H1 (cell line): ENCODE measurements at regions not wholly inside any gene's neighbourhood (a gene's known extent, or its start where the extent isn't known, plus 50 kb on each side); places are given as distances from the start of the nearest gene placed in this dataset.

ENCODE experiments used
- CTCF ChIA-PET: fragments of 300-600 bp; sonication (Branson Sonifier 250); formaldehyde crosslinking; loops from one replicate; lab custom pipeline; 2021; ENCODE audit not compliant: partially characterized antibody; lab: Charles Lee
- POLR2A ChIA-PET: fragments of 300-600 bp; sonication (Branson Sonifier 250); formaldehyde crosslinking; loops from one replicate; lab custom pipeline; 2021; ENCODE audit warnings: inconsistent platforms; ENCODE audit not compliant: partially characterized antibody; lab: Charles Lee
- DNase-seq, 2 experiments: peaks; one replicate each; pipeline versions ENCODE4 v3.0.0 to v3.0.0-alpha.2; 2010 to 2022; ENCODE audit warnings: low spot score in 2 of 2, low read depth in 1 of 2, mixed read lengths in 1 of 2
- FAIRE-seq: peaks from 2 replicates; lab custom pipeline; 2011; peaks lifted over from hg19 to GRCh38; lab: Jason Lieb, UNC
- H2AFZ ChIP-seq: 2 replicates; pipeline ENCODE4 v1.8.1; 2012; ENCODE audit warnings: low read length, inconsistent platforms
- H2AK5ac ChIP-seq: 2 replicates; pipeline ENCODE4 v1.6.1; 2013; ENCODE audit warnings: low read depth, low read length
- H2BK120ac ChIP-seq: replicated peaks from 2 replicates; pipeline ENCODE3; 2013; ENCODE audit warnings: low read depth, low read length, inconsistent platforms
- H2BK12ac ChIP-seq: 2 replicates; pipeline ENCODE4 v1.6.1; 2013; ENCODE audit warnings: low read depth, low read length
- H2BK15ac ChIP-seq: 2 replicates; pipeline ENCODE4 v1.6.1; 2013; ENCODE audit warnings: low read length
- H2BK20ac ChIP-seq: 2 replicates; pipeline ENCODE4 v1.6.1; 2013; ENCODE audit warnings: low read length
- H2BK5ac ChIP-seq: 2 replicates; pipeline ENCODE4 v1.6.1; 2013; ENCODE audit warnings: low read depth, low read length
- H3K14ac ChIP-seq: 2 replicates; pipeline ENCODE4 v1.6.1; 2013; ENCODE audit warnings: inconsistent platforms; ENCODE audit not compliant: insufficient read length
- H3K18ac ChIP-seq: 2 replicates; pipeline ENCODE4 v1.6.1; 2013; ENCODE audit warnings: low read length; ENCODE audit errors: extremely low read depth
- H3K23ac ChIP-seq: 2 replicates; pipeline ENCODE4 v1.6.1; 2013; ENCODE audit warnings: inconsistent platforms; ENCODE audit not compliant: insufficient read length
- H3K23me2 ChIP-seq: 2 replicates; pipeline ENCODE4 v1.6.1; 2013; ENCODE audit warnings: low read depth, low read length
- H3K27ac ChIP-seq: 2 replicates; pipeline ENCODE4 v1.6.1; 2011; ENCODE audit warnings: low read depth, low read length, inconsistent platforms
- H3K27me3 ChIP-seq, 4 experiments: replicated peaks in 1 of 4; 1 replicate in 1 of 4; 2 replicates in 3 of 4; pipeline versions ENCODE4 v1.6.1 to v1.8.1; 2011 to 2013; ENCODE audit warnings: low read length in 3 of 4, mild to moderate bottlenecking in 3 of 4, inconsistent platforms in 2 of 4, mixed read lengths in 2 of 4, moderate library complexity in 1 of 4; ENCODE audit not compliant: control insufficient read depth in 3 of 4, insufficient read depth in 3 of 4; ENCODE audit errors: extremely low read depth in 1 of 4
- H3K36me3 ChIP-seq, 4 experiments: 2 replicates each; pipeline versions ENCODE4 v1.6.1 to v1.8.1; 2011 to 2013; ENCODE audit warnings: mild to moderate bottlenecking in 4 of 4, low read length in 3 of 4, moderate library complexity in 2 of 4, control low read depth in 1 of 4, inconsistent platforms in 1 of 4; ENCODE audit not compliant: insufficient read depth in 4 of 4, control insufficient read depth in 2 of 4
- H3K4ac ChIP-seq: replicated peaks from 2 replicates; pipeline ENCODE3; 2013; ENCODE audit warnings: low read length, low read depth, mixed read lengths, inconsistent platforms; ENCODE audit not compliant: insufficient read length
- H3K4me1 ChIP-seq, 4 experiments: replicated peaks in 1 of 4; 1 replicate in 1 of 4; 2 replicates in 3 of 4; pipeline versions ENCODE4 v1.6.1 to v1.8.1; 2011 to 2013; ENCODE audit warnings: low read length in 3 of 4, inconsistent platforms in 2 of 4, mixed read lengths in 1 of 4; ENCODE audit not compliant: insufficient read depth in 4 of 4, control insufficient read depth in 3 of 4
- H3K4me2 ChIP-seq, 2 experiments: 2 replicates each; pipeline versions ENCODE4 v1.6.1 to v1.8.1; 2011 to 2013; ENCODE audit warnings: low read depth in 2 of 2, low read length in 2 of 2, control low read depth in 1 of 2, inconsistent platforms in 1 of 2, mild to moderate bottlenecking in 1 of 2; ENCODE audit not compliant: insufficient read depth in 1 of 2
- H3K4me3 ChIP-seq, 4 experiments: fragments of 200-600, 300-600 bp in 1 of 4; sonication (generic), shearing (Covaris generic), sonication (Bioruptor Twin) in 1 of 4; 2 replicates each; pipeline versions ENCODE4 v1.5.1 to v1.8.1; 2011 to 2016; ENCODE audit warnings: low read length in 4 of 4, low read depth in 3 of 4, control low read depth in 2 of 4, inconsistent platforms in 2 of 4, mild to moderate bottlenecking in 2 of 4, mixed read lengths in 1 of 4, moderate library complexity in 1 of 4; ENCODE audit not compliant: insufficient read depth in 2 of 4; ENCODE audit errors: extremely low read depth in 1 of 4
- H3K56ac ChIP-seq: replicated peaks from 2 replicates; pipeline ENCODE3; 2013; ENCODE audit warnings: low read depth, mild to moderate bottlenecking, mixed read lengths, low read length, inconsistent platforms; ENCODE audit not compliant: insufficient read length
- H3K79me1 ChIP-seq: 2 replicates; pipeline ENCODE4 v1.6.1; 2013; ENCODE audit warnings: low read depth, low read length, control low read depth
- H3K79me2 ChIP-seq, 2 experiments: 2 replicates each; pipeline versions ENCODE4 v1.6.1 to v1.8.1; 2012 to 2013; ENCODE audit warnings: low read length in 2 of 2, mild to moderate bottlenecking in 2 of 2, inconsistent platforms in 1 of 2; ENCODE audit not compliant: insufficient read depth in 2 of 2, control insufficient read depth in 1 of 2
- H3K9ac ChIP-seq, 4 experiments: replicated peaks in 1 of 4; 1 replicate in 1 of 4; 2 replicates in 3 of 4; pipeline versions ENCODE4 v1.6.1 to v1.8.1; 2011 to 2013; ENCODE audit warnings: low read depth in 3 of 4, low read length in 3 of 4, control low read depth in 2 of 4, mild to moderate bottlenecking in 2 of 4, moderate library complexity in 2 of 4, inconsistent platforms in 1 of 4; ENCODE audit errors: extremely low read depth in 1 of 4
- H3K9me3 ChIP-seq, 2 experiments: 2 replicates each; pipeline versions ENCODE4 v1.6.1 to v1.8.1; 2012 to 2013; ENCODE audit warnings: mild to moderate bottlenecking in 2 of 2, moderate library complexity in 2 of 2, control low read depth in 1 of 2, inconsistent platforms in 1 of 2, low read depth in 1 of 2, low read length in 1 of 2, mixed read lengths in 1 of 2; ENCODE audit not compliant: insufficient read depth in 2 of 2
- H4K20me1 ChIP-seq, 2 experiments: replicated peaks in 1 of 2; 2 replicates each; pipeline versions ENCODE3 to v1.8.1; 2011 to 2013; ENCODE audit warnings: inconsistent platforms in 2 of 2, low read length in 2 of 2, mild to moderate bottlenecking in 1 of 2; ENCODE audit not compliant: insufficient read depth in 2 of 2, control insufficient read depth in 1 of 2
- H4K5ac ChIP-seq: 2 replicates; pipeline ENCODE4 v1.6.1; 2013; ENCODE audit warnings: low read length, low read depth, mixed read lengths, inconsistent platforms; ENCODE audit not compliant: insufficient read length
- H4K8ac ChIP-seq: 2 replicates; pipeline ENCODE4 v1.8.0; 2013; ENCODE audit warnings: mild to moderate bottlenecking, moderate library complexity, low read length, inconsistent platforms; ENCODE audit not compliant: insufficient read depth; ENCODE audit errors: extremely low read depth
- H4K91ac ChIP-seq: replicated peaks from 2 replicates; pipeline ENCODE3; 2013; ENCODE audit warnings: low read length, mixed read lengths, inconsistent platforms; ENCODE audit not compliant: insufficient read length
- ASH2L ChIP-seq: fragments of 200-600, 300-600 bp; sonication (generic); IDR thresholded peaks from one replicate; pipeline ENCODE4 v1.7.1; 2017; ENCODE audit warnings: low read length
- BRCA1 ChIP-seq: IDR thresholded peaks from 2 replicates; pipeline ENCODE4 v1.6.1; 2012; ENCODE audit warnings: low read depth, low read length, improper control_type of control experiment
- CHD1 ChIP-seq: IDR thresholded peaks from 2 replicates; pipeline ENCODE4 v1.6.1; 2012; ENCODE audit warnings: low read depth, low read length, improper control_type of control experiment
- EGR1 ChIP-seq: IDR thresholded peaks from 2 replicates; pipeline ENCODE4 v1.6.1; 2011; ENCODE audit warnings: low read depth, low read length, borderline replicate concordance
- HDAC2 ChIP-seq, 2 experiments: fragments of 300-600 bp in 1 of 2; sonication (generic) in 1 of 2; IDR thresholded peaks; 2 replicates each; pipeline ENCODE4 v1.6.1; 2011 to 2012; ENCODE audit warnings: low read depth in 2 of 2, low read length in 2 of 2, mild to moderate bottlenecking in 2 of 2, moderate library complexity in 2 of 2, borderline replicate concordance in 1 of 2, inconsistent platforms in 1 of 2
- KDM4A ChIP-seq: IDR thresholded peaks from one replicate; pipeline ENCODE4 v1.7.1; 2012; ENCODE audit warnings: low read depth, mild to moderate bottlenecking, moderate library complexity, low read length, inconsistent platforms; ENCODE audit not compliant: severe bottlenecking
- KDM5A ChIP-seq: fragments of 200-600 bp; IDR thresholded peaks from 2 replicates; pipeline ENCODE4 v1.7.1; 2012; ENCODE audit warnings: mild to moderate bottlenecking, low read length, inconsistent platforms, mixed read lengths
- SIN3A ChIP-seq, 2 experiments: IDR thresholded peaks in 1 of 2; conservative IDR thresholded peaks in 1 of 2; 2 replicates each; pipeline ENCODE4 v1.6.1; 2011 to 2012; ENCODE audit warnings: low read length in 2 of 2, improper control_type of control experiment in 1 of 2, low read depth in 1 of 2, mild to moderate bottlenecking in 1 of 2
- SP1 ChIP-seq: IDR thresholded peaks from 2 replicates; pipeline ENCODE4 v1.6.1; 2011; ENCODE audit warnings: low read depth, low read length
- SP2 ChIP-seq: IDR thresholded peaks from 2 replicates; pipeline ENCODE4 v1.6.1; 2012; ENCODE audit warnings: mild to moderate bottlenecking, low read length, inconsistent platforms
- SUZ12 ChIP-seq: fragments of 200-600 bp; sonication (generic); IDR thresholded peaks from 2 replicates; pipeline ENCODE4 v1.6.1; 2012; ENCODE audit warnings: mild to moderate bottlenecking, inconsistent platforms, low read length, moderate library complexity, mixed read lengths
- TAF1 ChIP-seq: IDR thresholded peaks from 2 replicates; pipeline ENCODE4 v1.6.1; 2011; ENCODE audit warnings: mild to moderate bottlenecking, low read depth, low read length
- TAF7 ChIP-seq: optimal IDR thresholded peaks from 2 replicates; pipeline ENCODE3; 2011; ENCODE audit warnings: low read depth, mild to moderate bottlenecking, inconsistent platforms, low read length, moderate library complexity, borderline replicate concordance
- YY1 ChIP-seq: IDR thresholded peaks from 2 replicates; pipeline ENCODE4 v1.6.1; 2011; ENCODE audit warnings: low read depth, mild to moderate bottlenecking, low read length
- ZNF274 ChIP-seq: IDR thresholded peaks from 2 replicates; pipeline ENCODE4 v1.7.0; 2012; ENCODE audit warnings: low read length, borderline replicate concordance; ENCODE audit errors: extremely low read depth
- WGBS, 2 experiments: shearing (Covaris generic) in 1 of 2; methylation state at CpG; one replicate each; pipeline versions ENCODE4 v1.1.6 to v1.1.7; 2013 to 2015; ENCODE audit warnings: low lambda C conversion rate in 2 of 2, mixed read lengths in 2 of 2, inconsistent platforms in 1 of 2, low coverage in 1 of 2, missing lambda C conversion rate in 1 of 2; ENCODE audit not compliant: insufficient replicate concordance in 2 of 2, insufficient coverage in 1 of 2, insufficient read length in 1 of 2; ENCODE audit errors: extremely low coverage in 1 of 2, missing lambda C conversion rate in 1 of 2; 5-methylcytosine and 5-hydroxymethylcytosine counted together

GRCh38 chr10:129210876-129211275 lies 256.2 kb upstream of the MGMT start:
- Histone ChIP-seq H3K79me1 (no peaks in the 10 kb centered on the region), H3K9me3 (no peaks in the 10 kb centered on the region), H3K18ac (no peak overlapping the region), H4K20me1 (no peaks in the 10 kb centered on the region), H3K14ac (no peak overlapping the region), H2BK120ac (no peak overlapping the region), H3K36me3 (no peaks in the 10 kb centered on the region), H2AFZ (no peak overlapping the region), H3K4me3 (no peak overlapping the region), H3K4me1 (no peaks in the 10 kb centered on the region), H3K4ac (no peak overlapping the region), H2BK20ac (no peak overlapping the region), H2AK5ac (no peak overlapping the region), H2BK5ac (no peak overlapping the region), H3K23me2 (no peaks in the 10 kb centered on the region)
- WGBS, 2 experiments = 92% methylated on average over 5 of the region's 5 CpGs; no CpG with 5 or more reads in 1 of the 2 experiments
- CTCF ChIA-PET = no interaction called here
- TF ChIP-seq KDM4A (no peak), EGR1 (no peak), ZNF274 (no peak), BRCA1 (no peak), SP2 (no peak), CHD1 (no peak), HDAC2 (IDR thresholded peaks at IDR 0.05; ENCODE audit: borderline replicate concordance in 1 of 2, low read depth in 2 of 2, low read length in 2 of 2) (no peak), ASH2L (no peak), YY1 (no peak), SUZ12 (no peak), SP1 (no peak), TAF7 (no peak), SIN3A (conservative IDR thresholded peaks at IDR 0.05 in 1 of 2, IDR thresholded peaks at IDR 0.05 in 1 of 2; ENCODE audit: low read depth in 1 of 2, low read length in 2 of 2) (no peak), TAF1 (no peak), KDM5A (no peak)
- TF ChIP-seq, all 59 proteins: peak for 0
- Histone ChIP-seq H3K27me3 (no peaks in the 10 kb centered on the region), H3K56ac (no peak overlapping the region), H3K4me2 (no peak overlapping the region), H3K79me2 (no peaks in the 10 kb centered on the region), H4K91ac (no peak overlapping the region), H4K8ac (no peak overlapping the region), H3K9ac (no peak overlapping the region), H2BK15ac (no peak overlapping the region), H3K27ac (no peak overlapping the region), H3K23ac (no peak overlapping the region), H2BK12ac (no peak overlapping the region), H4K5ac (no peak overlapping the region)
- DNase-seq (no peak), FAIRE-seq (no peak)
- POLR2A ChIA-PET = no interaction called here
